Neural progenitor cell (in vitro differentiated cells): ENCODE measurements at regions not wholly inside any gene's neighbourhood (a gene's known extent, or its start where the extent isn't known, plus 50 kb on each side); places are given as distances from the start of the nearest gene placed in this dataset.

ENCODE experiments used
- DNase-seq: peaks from one replicate; pipeline ENCODE4 v3.0.0-alpha.2; 2016; ENCODE audit warnings: low spot score
- H2AFZ ChIP-seq: fragments of 200-600 bp; sonication (generic); replicated peaks from 2 replicates; pipeline ENCODE4 v1.6.1; 2016; ENCODE audit warnings: antibody characterized with exemption
- H3F3A ChIP-seq: fragments of 200-600 bp; sonication (generic); 2 replicates; pipeline ENCODE4 v1.6.1; 2016; ENCODE audit warnings: antibody characterized with exemption, low read depth
- H3K27ac ChIP-seq: fragments of 200-600 bp; sonication (generic); 2 replicates; pipeline ENCODE4 v1.5.1; 2016; ENCODE audit warnings: mild to moderate bottlenecking
- H3K27me3 ChIP-seq: fragments of 200-600 bp; sonication (generic); 2 replicates; pipeline ENCODE4 v1.6.1; 2016; ENCODE audit warnings: mild to moderate bottlenecking, moderate library complexity
- H3K36me3 ChIP-seq: fragments of 200-600 bp; sonication (generic); 2 replicates; pipeline ENCODE4 v1.5.1; 2016
- H3K4me1 ChIP-seq: fragments of 200-600 bp; sonication (generic); 2 replicates; pipeline ENCODE4 v1.6.1; 2016; ENCODE audit warnings: mixed run types
- H3K4me2 ChIP-seq: fragments of 200-600 bp; sonication (generic); 2 replicates; pipeline ENCODE4 v1.6.1; 2016
- H3K4me3 ChIP-seq: fragments of 200-600 bp; sonication (generic); 2 replicates; pipeline ENCODE4 v1.5.1; 2016
- H3K79me2 ChIP-seq: fragments of 200-600 bp; sonication (generic); 2 replicates; pipeline ENCODE4 v1.6.1; 2016; ENCODE audit warnings: low read depth
- H3K9ac ChIP-seq: fragments of 200-600 bp; sonication (generic); 2 replicates; pipeline ENCODE4 v1.6.1; 2016
- H3K9me3 ChIP-seq: fragments of 200-600 bp; sonication (generic); 2 replicates; pipeline ENCODE4 v1.5.1; 2016; ENCODE audit warnings: low read depth
- H4K20me1 ChIP-seq: fragments of 200-600 bp; sonication (generic); 2 replicates; pipeline ENCODE4 v1.6.1; 2016; ENCODE audit warnings: low read depth
- H3K27ac Mint-ChIP-seq: 3 replicates; pipeline ENCODE4 v1.8.0; 2021; ENCODE audit warnings: mixed read lengths
- H3K27me3 Mint-ChIP-seq: 2 replicates; pipeline ENCODE4 v1.8.0; 2022; ENCODE audit warnings: low read depth, mild to moderate bottlenecking, inconsistent platforms, moderate library complexity, mixed read lengths; ENCODE audit not compliant: insufficient read depth
- H3K36me3 Mint-ChIP-seq: 3 replicates; pipeline ENCODE4 v1.8.0; 2021; ENCODE audit warnings: mixed read lengths
- H3K4me1 Mint-ChIP-seq: 3 replicates; pipeline ENCODE4 v1.8.0; 2021; ENCODE audit warnings: mixed read lengths
- H3K4me3 Mint-ChIP-seq: 3 replicates; pipeline ENCODE4 v1.8.0; 2021; ENCODE audit warnings: mild to moderate bottlenecking, moderate library complexity, mixed read lengths
- H3K9me3 Mint-ChIP-seq: 3 replicates; pipeline ENCODE4 v1.8.0; 2020; ENCODE audit warnings: mixed read lengths
- CTCF ChIP-seq: fragments of 200-600 bp; sonication (generic); IDR thresholded peaks from 2 replicates; pipeline ENCODE4 v1.5.1; 2017; ENCODE audit warnings: antibody characterized with exemption, mild to moderate bottlenecking
- EZH2 ChIP-seq: fragments of 200-600 bp; sonication (generic); IDR thresholded peaks from 2 replicates; pipeline ENCODE4 v1.6.1; 2017; ENCODE audit warnings: antibody characterized with exemption, mild to moderate bottlenecking, moderate library complexity
- EZH2phosphoT487 ChIP-seq: fragments of 200-600 bp; sonication (generic); IDR thresholded peaks from 2 replicates; pipeline ENCODE4 v1.6.1; 2017; ENCODE audit warnings: antibody characterized with exemption

- no peaks in the 10 kb centered on the region for H3K4me1 ChIP-seq
- no peak overlapping the region for H3K9ac ChIP-seq
- no peak for DNase-seq
- no peaks in the 10 kb centered on the region for H3K27me3 ChIP-seq
- no peak overlapping the region for H2AFZ ChIP-seq
- Mint-ChIP-seq H3K27me3 (peaks cover 4% of the 10 kb centered on the region), H3K27ac (no peak overlapping the region), H3K9me3 (peaks cover 29% of the 10 kb centered on the region), H3K4me1 (no peaks in the 10 kb centered on the region), H3K36me3 (no peaks in the 10 kb centered on the region), H3K4me3 (no peak overlapping the region)
- no peaks in the 10 kb centered on the region for H3F3A ChIP-seq
- H3K36me3 ChIP-seq = no peaks in the 10 kb centered on the region
- TF ChIP-seq EZH2 = no peak
- TF ChIP-seq EZH2phosphoT487 = no peak
- no peak for TF ChIP-seq CTCF
- H3K4me2 ChIP-seq = no peak overlapping the region
- H3K9me3 ChIP-seq = no peaks in the 10 kb centered on the region
- H3K79me2 ChIP-seq = no peaks in the 10 kb centered on the region
- H4K20me1 ChIP-seq = no peaks in the 10 kb centered on the region
- no peak overlapping the region for H3K27ac ChIP-seq
- no peak overlapping the region for H3K4me3 ChIP-seq
Measured at GRCh38 chr2:65671670-65672242, 239.4 kb upstream of the SPRED2 start.

GRCh38 chr2:65669574-65669973 is 237.2 kb upstream of the SPRED2 start:
- peaks cover 4% of the 10 kb centered on the region for H3K27me3 Mint-ChIP-seq
- no peaks in the 10 kb centered on the region for H3K79me2 ChIP-seq

GRCh38 chr2:65668744-65669143 is 236.3 kb upstream of the SPRED2 start:
- H3K4me3 ChIP-seq = no peak overlapping the region
- no peaks in the 10 kb centered on the region for H3F3A ChIP-seq
- no peaks in the 10 kb centered on the region for H3K79me2 ChIP-seq
- no peak overlapping the region for H3K27ac Mint-ChIP-seq
- no peaks in the 10 kb centered on the region for H4K20me1 ChIP-seq
- H3K9ac ChIP-seq = no peak overlapping the region
- H3K36me3 Mint-ChIP-seq = no peaks in the 10 kb centered on the region
- H2AFZ ChIP-seq = no peak overlapping the region
- H3K4me1 ChIP-seq = no peaks in the 10 kb centered on the region
- H3K36me3 ChIP-seq = no peaks in the 10 kb centered on the region
- no peak overlapping the region for H3K4me2 ChIP-seq
- no peak overlapping the region for H3K27ac ChIP-seq
- H3K27me3 ChIP-seq = no peaks in the 10 kb centered on the region
- H3K27me3 Mint-ChIP-seq = peaks cover 4% of the 10 kb centered on the region
- H3K9me3 Mint-ChIP-seq = peaks cover 33% of the 10 kb centered on the region
- H3K9me3 ChIP-seq = no peaks in the 10 kb centered on the region
- H3K4me3 Mint-ChIP-seq = no peak overlapping the region
- no peak for DNase-seq
- no peaks in the 10 kb centered on the region for H3K4me1 Mint-ChIP-seq
- no peak for TF ChIP-seq EZH2phosphoT487
- no peak for TF ChIP-seq CTCF
- no peak for TF ChIP-seq EZH2

More at GRCh38 chr2:65669574-65669973, 237.2 kb upstream of the SPRED2 start:
- Mint-ChIP-seq H3K27ac (no peak overlapping the region), H3K4me3 (no peak overlapping the region), H3K4me1 (no peaks in the 10 kb centered on the region), H3K9me3 (peaks cover 33% of the 10 kb centered on the region), H3K36me3 (no peaks in the 10 kb centered on the region)
- Histone ChIP-seq H3K27ac (no peak overlapping the region), H2AFZ (no peak overlapping the region), H3K4me1 (no peaks in the 10 kb centered on the region), H3K4me3 (no peak overlapping the region), H3K36me3 (no peaks in the 10 kb centered on the region), H4K20me1 (no peaks in the 10 kb centered on the region), H3F3A (no peaks in the 10 kb centered on the region), H3K9me3 (no peaks in the 10 kb centered on the region), H3K9ac (no peak overlapping the region), H3K4me2 (no peak overlapping the region), H3K27me3 (no peaks in the 10 kb centered on the region)
- no peak for TF ChIP-seq EZH2phosphoT487
- no peak for TF ChIP-seq EZH2
- no peak for TF ChIP-seq CTCF
- no peak for DNase-seq
